GM19328 (cell line): ENCODE measurements at regions not wholly inside any gene's neighbourhood (a gene's known extent, or its start where the extent isn't known, plus 50 kb on each side); places are given as distances from the start of the nearest gene placed in this dataset.

Experiments used
- ATAC-seq: cut with Tn5 transposase; IDR thresholded peaks from one replicate; pipeline ENCODE4 v1.9.1; 2021; ENCODE audit warnings: mild to moderate bottlenecking, moderate library complexity; ENCODE audit not compliant: unreplicated experiment

DNA sequence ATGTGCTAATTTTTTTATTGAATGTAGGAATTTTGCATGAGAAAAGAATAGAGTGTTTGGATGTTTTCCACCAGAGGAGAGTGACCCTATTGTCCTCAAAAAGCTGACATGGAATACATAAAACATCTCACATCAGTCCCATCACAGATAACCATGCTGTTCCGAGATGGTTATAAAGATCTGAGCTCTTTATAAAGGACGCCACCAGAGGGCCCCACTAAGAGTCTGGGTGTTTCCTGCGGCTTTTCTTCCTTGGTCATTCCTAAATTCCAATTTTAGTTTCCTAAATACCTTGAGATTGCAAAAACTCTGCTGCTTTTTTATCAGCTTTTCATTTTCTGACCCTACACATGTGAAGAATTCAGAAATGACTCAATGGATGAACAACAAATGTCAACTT is 504.5 kb upstream of the FRG1 start:
- no peak for ATAC-seq

DNA sequence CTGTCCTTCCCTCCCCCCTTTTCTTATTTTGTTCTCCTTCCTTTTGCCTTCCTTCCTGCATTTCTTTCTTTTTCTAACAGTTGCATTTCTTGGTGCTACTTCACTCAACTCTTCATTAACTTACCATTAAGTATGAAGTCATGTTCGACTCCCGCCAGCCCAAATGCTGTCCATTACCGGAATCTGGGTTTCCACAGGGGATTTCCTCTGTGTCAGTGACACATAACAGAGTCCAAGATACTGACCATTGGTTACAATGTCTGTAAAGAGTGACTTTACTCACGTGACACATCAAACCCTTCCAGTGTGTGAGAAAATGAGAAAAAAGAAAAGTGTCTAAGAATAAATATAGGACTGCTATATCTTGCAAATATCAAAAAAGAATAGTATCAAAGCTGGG is 500.0 kb upstream of the FRG1 start:
- ATAC-seq = no peak

DNA sequence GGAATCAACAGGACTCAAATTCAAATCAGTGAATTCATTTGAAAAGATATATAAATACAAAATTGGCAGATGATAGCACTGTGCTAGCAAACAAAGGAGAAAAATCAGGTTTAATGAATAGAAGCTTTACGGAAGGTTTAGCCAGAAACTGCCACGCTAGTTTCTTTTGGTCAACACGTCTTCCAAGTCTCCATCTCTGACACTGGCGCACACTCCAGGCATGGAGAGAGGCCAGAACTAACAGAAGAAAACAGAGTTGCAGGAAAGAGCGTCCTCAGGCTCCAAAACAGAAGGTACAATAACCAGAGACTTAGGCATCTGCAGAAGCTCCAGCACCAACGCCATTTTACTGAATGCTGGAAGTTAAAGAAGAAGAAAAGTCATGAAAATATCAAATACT is 497.3 kb upstream of the FRG1 start:
- no peak for ATAC-seq

GRCh38 chr4:189445613-189446012 is 495.1 kb upstream of the FRG1 start:
- no peak for ATAC-seq

DNA sequence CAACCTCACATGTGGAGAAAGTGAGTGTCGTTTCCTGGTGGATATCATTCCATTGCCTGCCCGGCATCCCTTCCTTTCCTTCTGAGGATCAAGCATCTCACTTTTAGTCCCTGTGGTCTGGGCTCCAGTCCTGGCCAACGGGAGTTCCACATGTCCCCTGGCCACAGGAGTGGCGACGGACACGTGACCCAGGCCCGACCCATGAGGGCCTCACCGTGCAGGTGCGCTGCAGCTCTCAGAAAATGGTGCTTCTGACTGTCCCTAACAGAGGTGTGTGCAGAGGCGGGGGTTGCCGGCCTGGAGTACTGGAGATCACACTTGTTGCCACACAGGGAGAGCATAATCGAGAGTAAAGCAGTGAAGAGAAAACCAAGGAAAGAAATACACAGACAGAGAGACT is 476.9 kb upstream of the FRG1 start:
- no peak for ATAC-seq

DNA sequence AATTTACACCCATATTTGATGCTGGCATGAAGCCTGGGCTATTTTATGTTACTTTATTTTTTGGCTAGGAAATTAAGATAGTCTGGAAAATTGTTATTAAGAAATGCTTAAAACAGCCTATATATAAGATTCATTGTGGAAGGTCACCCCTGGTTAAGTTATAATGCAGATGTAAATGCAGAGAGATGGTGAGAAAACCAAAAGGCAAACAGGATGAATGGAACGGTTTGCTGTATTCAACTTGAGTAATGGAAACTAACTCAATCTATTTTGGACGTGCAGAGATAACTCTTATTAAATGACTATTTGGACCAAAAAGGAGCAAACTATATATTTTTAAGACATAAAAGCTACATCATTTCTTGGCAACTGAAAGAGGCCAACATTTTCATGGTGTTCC is 446.3 kb upstream of the FRG1 start:
- no peak for ATAC-seq

GRCh38 chr4:189497516-189497915 is 443.2 kb upstream of the FRG1 start:
- ATAC-seq = no peak

- no peak for ATAC-seq
Observed at GRCh38 chr4:189497996-189498395, 442.7 kb upstream of the FRG1 start.

DNA sequence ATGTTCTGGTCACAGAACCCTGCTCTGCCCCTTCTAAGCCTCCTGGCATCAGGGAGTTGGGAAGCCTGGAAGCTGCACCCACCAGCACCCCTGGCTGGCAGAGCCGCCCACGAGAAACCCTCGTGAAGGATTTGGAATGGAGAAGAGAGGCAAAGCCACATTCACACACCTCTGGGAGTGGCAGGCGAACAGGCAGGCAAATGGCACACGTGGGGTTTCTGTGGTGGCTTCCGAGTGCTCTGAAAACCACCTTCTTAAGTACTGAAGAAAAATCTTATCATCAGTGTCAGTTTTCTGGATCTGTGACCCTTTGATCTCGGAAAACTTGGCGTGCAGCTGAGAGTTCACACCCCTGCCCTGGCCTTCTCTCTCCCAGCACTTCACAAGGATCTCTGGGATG is 442.2 kb upstream of the FRG1 start:
- no peak for ATAC-seq

DNA sequence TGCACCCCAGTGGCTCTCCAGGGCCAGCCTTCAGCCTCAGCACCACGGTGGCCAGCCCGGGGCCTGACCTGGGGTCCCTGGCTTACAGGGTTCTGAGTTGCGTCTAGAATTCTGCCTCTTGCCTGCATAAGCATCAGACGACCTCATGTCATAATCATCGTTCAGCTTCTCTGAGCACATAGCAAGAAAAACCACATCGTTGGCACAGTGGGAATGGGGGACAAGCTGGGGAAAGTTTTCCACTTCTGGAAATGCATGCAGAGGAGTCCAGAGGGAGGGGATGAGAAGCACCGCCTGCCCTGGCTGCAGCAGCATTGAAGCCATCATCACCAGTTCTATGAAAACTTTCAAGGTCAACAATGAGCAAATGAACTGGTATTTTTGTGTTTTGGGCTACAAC is 441.0 kb upstream of the FRG1 start:
- no peak for ATAC-seq

GRCh38 chr4:189500970-189501369 is 439.7 kb upstream of the FRG1 start:
- no peak for ATAC-seq

GRCh38 chr4:189502841-189503435 is 437.7 kb upstream of the FRG1 start:
- no peak for ATAC-seq

- ATAC-seq = no peak
Observed at GRCh38 chr4:189504220-189504619, 436.5 kb upstream of the FRG1 start.

- ATAC-seq = no peak
Observed at GRCh38 chr4:189505380-189505779, 435.3 kb upstream of the FRG1 start.

DNA sequence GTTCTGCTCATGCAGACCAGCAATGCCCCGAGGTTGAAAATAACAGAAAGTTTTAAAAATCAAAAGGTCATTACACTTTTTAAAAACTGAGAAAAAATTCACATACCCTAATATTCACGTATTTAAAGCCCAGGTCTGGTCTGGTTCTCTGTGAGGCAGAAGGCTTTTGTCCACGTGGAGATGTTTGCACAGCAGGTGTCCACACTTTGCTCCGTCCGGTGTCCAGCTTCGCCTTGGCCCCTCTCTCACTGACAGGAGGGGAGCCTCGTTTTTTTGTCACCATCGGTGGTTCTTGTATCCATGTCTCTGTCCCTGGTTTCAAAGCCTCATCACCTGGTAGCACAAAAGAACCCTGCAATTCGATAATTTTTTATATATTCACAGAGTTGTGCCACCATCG is 434.6 kb upstream of the FRG1 start:
- no peak for ATAC-seq

DNA sequence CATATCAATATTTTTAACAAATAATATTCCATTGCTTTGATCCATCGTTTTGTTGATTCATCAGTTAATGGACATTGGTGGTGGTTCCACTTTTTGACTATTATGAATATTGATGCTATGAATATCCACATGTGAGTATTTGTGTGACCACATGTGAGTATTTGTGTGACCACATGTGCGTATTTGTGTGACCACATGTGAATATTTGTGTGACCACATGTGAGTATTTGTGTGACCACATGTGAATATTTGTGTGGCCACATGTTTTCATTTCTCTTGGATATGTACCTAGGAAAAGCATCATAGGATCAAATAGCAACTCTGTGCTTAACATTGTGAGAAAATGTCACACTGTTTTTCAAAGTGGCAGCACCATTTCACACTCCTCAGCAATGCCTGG is 433.6 kb upstream of the FRG1 start:
- ATAC-seq = no peak

- no peak for ATAC-seq
Observed at GRCh38 chr4:189510601-189511000, 430.1 kb upstream of the FRG1 start.

DNA sequence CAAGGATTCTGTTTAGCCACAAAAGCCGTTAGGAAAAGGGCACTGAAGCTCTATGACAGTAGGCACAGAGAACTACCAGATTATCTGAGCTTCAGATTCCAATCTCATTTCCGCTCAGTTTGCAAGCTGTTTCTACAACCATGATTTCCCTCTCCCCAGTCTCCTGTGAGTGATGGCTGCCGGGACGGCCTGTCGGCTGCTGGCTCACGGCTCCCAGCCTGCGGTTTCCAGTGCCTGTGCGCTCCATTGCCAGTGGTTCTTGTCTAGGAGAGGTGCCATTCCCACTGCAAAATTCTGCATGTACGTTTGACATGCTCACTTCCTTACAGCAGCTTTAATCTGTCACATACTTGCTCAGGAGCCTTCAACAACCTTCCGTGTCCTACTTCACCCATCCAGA is 429.1 kb upstream of the FRG1 start:
- ATAC-seq = no peak

DNA sequence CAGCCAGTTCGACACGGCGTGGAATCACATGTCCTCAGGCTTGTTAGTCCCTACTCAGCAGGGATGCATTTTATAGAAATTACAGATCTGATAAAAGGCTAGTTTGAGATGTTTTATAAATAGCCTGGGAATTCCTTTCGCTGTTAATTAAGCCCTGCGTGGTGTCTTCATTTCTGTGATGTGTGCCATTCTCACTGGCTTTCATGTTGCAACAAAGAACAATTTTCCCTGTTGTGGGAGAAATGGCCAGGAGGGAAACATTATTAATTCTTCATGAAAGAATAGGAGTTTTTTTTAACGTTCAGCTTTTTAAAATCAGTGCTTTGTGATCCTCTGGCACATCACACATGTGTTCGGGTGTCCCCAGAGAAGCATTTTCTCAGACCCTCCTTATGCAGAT is 427.3 kb upstream of the FRG1 start:
- ATAC-seq = no peak

DNA sequence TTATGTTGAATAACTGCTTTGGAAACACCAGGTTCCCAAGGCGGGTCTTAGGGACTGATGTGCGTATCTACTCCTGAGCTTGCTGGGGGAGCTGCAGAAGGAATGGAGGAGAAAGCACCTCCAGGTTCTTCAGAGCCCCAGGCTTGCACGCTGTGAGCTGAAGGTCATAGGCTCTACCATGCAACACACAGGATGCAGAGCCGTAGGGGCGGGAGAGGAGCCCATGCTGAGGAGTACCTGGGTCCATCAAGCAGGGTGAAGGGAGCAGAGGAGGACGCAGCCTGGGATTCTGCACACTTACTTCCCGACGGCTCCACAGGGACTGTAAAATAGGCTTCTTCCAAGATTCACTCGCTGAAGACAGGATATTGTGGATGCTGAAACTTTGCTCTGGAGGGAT is 426.5 kb upstream of the FRG1 start:
- no peak for ATAC-seq

DNA sequence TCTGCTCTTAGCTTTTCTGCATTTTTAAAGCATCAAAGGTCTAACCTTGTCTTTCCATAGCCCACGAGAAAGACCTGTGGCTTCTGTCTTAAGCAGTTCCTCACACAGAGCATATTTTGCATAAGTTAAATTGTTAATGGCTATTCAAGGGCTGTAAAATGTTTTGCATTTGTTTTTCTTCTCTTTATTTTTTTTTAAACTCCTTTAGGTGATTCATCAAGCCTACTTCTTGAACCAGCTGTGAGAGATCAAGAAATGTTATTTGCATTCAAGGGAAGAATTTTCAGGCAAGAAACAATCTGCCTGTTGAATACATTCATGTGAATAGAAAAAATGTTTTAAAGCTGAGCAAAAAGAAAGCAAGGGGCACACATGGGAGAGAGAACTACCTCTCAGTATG is 423.8 kb upstream of the FRG1 start:
- ATAC-seq = no peak

DNA sequence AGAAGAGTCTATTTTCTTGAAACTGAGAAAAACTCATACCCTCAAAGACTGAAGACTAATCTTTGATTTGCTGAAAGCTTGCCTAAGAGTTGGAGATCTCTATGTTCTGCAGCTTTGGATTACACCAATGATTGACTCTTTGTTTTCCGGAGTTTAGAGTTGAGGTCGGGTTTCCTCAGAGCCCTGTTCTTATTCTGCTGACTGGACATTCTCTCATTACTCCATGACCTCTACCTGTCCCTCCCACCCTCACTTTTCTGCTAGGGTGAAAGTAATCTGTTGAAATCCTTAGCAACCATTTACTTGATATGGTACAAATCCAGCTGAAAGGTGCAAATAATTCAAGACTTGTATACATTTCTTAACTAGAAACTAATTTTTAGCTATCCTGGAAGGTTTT is 421.5 kb upstream of the FRG1 start:
- ATAC-seq = no peak

DNA sequence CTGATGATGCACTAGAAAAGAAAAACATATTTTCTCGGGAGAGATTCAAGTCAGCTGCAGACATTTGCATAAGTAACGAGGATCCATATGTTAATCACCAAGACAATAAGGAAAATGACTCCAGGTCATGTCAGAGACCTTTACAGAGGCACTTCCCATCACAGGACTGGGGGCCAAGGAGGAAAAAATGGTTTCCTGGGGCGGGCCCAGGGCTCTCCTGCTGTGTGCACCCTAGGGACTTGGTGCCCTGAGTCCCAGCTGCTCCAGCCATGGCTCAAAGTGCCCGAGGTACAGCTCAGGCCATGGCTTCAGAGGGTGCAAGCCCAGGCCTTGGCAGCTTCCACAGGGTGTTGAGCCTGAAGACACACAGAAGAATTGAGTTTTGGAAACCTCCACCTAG is 415.4 kb upstream of the FRG1 start:
- no peak for ATAC-seq

DNA sequence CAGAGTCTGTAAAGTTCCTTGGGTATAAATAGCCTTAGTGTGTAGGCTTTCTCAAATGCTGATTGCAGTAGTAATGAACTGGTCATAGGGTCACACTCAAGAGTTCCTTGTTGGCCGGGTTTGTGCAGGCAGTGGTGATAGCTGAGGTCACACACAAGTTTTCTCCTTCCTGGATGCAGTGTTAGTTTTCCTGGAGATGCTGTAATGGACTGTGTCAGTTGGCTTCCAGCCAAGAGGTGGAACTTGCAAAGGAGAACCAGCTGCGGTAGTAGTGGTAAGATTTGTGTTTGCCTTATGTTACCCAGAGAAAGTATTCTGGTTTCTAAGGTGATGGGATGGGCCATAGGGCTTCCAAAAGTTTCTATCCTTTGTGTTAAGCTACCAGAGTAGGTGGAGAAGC is 409.8 kb upstream of the FRG1 start:
- no peak for ATAC-seq
